ENCODE measurements at regions not wholly inside any gene's neighbourhood (a gene's known extent, or its start where the extent isn't known, plus 50 kb on each side); places are given as distances from the start of the nearest gene placed in this dataset.

GRCh38 chr9:68625559-68625958 lies 79.5 kb upstream of the PIP5K1B start:
- TF ChIP-seq EZH2 (IDR thresholded peaks at IDR 0.05; ENCODE audit: insufficient read depth, poor library complexity, severe bottlenecking) (no peak), EZH2phosphoT487 (IDR thresholded peaks at IDR 0.05; ENCODE audit: insufficient read depth, low read depth) (no peak)
